ENCODE measurements at regions not wholly inside any gene's neighbourhood (a gene's known extent, or its start where the extent isn't known, plus 50 kb on each side); places are given as distances from the start of the nearest gene placed in this dataset.
A peak's percentile ranks its signal among the peaks of the same experiment; 100 is the strongest.

GRCh38 chr12:116640281-116640680 lies 81.1 kb downstream of the MAP1LC3B2 start:
- Histone ChIP-seq H4K20me1 (no peaks in the 10 kb centered on the region), H3K9me3 (peaks cover 54% of the 10 kb centered on the region), H3K36me3 (0 out of 2 replicates have a peak, but pooled peaks cover 5% of the 10 kb centered on the region), H3K9ac (no peak overlapping the region), H3K4me2 (no peak overlapping the region), H3K4me3 (no peak overlapping the region), H3K27me3 (no peaks in the 10 kb centered on the region), H3K27ac (no peak overlapping the region), H3K4me1 (peaks cover 62% of the 10 kb centered on the region)
- no peak for TF ChIP-seq Cebpa-rat (IDR thresholded peaks at IDR 0.05)

- Histone ChIP-seq H3K27me3 (no peaks in the 10 kb centered on the region), H3K9me3 (peaks cover 49% of the 10 kb centered on the region), H3K27ac (no peak overlapping the region), H4K20me1 (no peaks in the 10 kb centered on the region), H3K9ac (no peak overlapping the region), H3K4me1 (peaks cover 62% of the 10 kb centered on the region), H3K4me2 (no peak overlapping the region), H3K36me3 (0 out of 2 replicates have a peak, but pooled peaks cover 5% of the 10 kb centered on the region), H3K4me3 (no peak overlapping the region)
- no peak for TF ChIP-seq Cebpa-rat (IDR thresholded peaks at IDR 0.05)
These were observed 80.6 kb downstream of the MAP1LC3B2 start for GRCh38 chr12:116639765-116640164.

- peaks cover 63% of the 10 kb centered on the region for H3K4me1 ChIP-seq
- H3K9me3 ChIP-seq, result peaks cover 35% of the 10 kb centered on the region
- 0 out of 2 replicates have a peak, but pooled peaks cover 5% of the 10 kb centered on the region for H3K36me3 ChIP-seq
- H3K27me3 ChIP-seq, result no peaks in the 10 kb centered on the region
- no peak overlapping the region for H3K4me3 ChIP-seq
- H3K27ac ChIP-seq, result no peak overlapping the region
- H3K4me2 ChIP-seq, result peak overlapping the region; percentile 75; the same call in 1 of the 2 replicates
- no peak for TF ChIP-seq Cebpa-rat (IDR thresholded peaks at IDR 0.05)
- no peaks in the 10 kb centered on the region for H4K20me1 ChIP-seq
- no peak overlapping the region for H3K9ac ChIP-seq
These were observed 79.2 kb downstream of the MAP1LC3B2 start for GRCh38 chr12:116638376-116638775.

- Histone ChIP-seq H3K4me2 (peak overlapping the region; percentile 75), H4K20me1 (no peaks in the 10 kb centered on the region), H3K9me3 (peaks cover 28% of the 10 kb centered on the region), H3K27ac (peak overlapping the region; percentile 88), H3K4me3 (no peak overlapping the region), H3K36me3 (0 out of 2 replicates have a peak, but pooled peaks cover 5% of the 10 kb centered on the region), H3K27me3 (no peaks in the 10 kb centered on the region), H3K9ac (no peak overlapping the region; the same call in 1 of the 2 replicates), H3K4me1 (peaks cover 63% of the 10 kb centered on the region)
- no peak for TF ChIP-seq Cebpa-rat (IDR thresholded peaks at IDR 0.05)
These were observed 78.5 kb downstream of the MAP1LC3B2 start for GRCh38 chr12:116637589-116638150.

GRCh38 chr12:116636608-116637519 lies 77.7 kb downstream of the MAP1LC3B2 start:
- Histone ChIP-seq H3K9ac (peak overlapping the region; percentile 59), H3K4me3 (peak overlapping the region; percentile 49), H3K27ac (peak overlapping the region; percentile 88), H3K4me1 (peaks cover 64% of the 10 kb centered on the region), H3K9me3 (peaks cover 28% of the 10 kb centered on the region), H3K27me3 (no peaks in the 10 kb centered on the region), H3K36me3 (0 out of 2 replicates have a peak, but pooled peaks cover 5% of the 10 kb centered on the region), H4K20me1 (no peaks in the 10 kb centered on the region), H3K4me2 (peak overlapping the region; percentile 75)
- TF ChIP-seq Cebpa-rat (IDR thresholded peaks at IDR 0.05), result no peak

- Histone ChIP-seq H3K4me3 (peak overlapping the region; percentile 49), H3K4me1 (peaks cover 78% of the 10 kb centered on the region), H3K36me3 (0 out of 2 replicates have a peak, but pooled peaks cover 5% of the 10 kb centered on the region), H3K4me2 (peak overlapping the region; percentile 75), H3K9ac (peak overlapping the region; percentile 59), H3K27ac (peak overlapping the region; percentile 88), H4K20me1 (no peaks in the 10 kb centered on the region), H3K9me3 (peaks cover 15% of the 10 kb centered on the region), H3K27me3 (no peaks in the 10 kb centered on the region)
- no peak for TF ChIP-seq Cebpa-rat (IDR thresholded peaks at IDR 0.05)
These were observed 76.3 kb downstream of the MAP1LC3B2 start for GRCh38 chr12:116635487-116635886.

GRCh38 chr12:116633476-116633875 lies 74.3 kb downstream of the MAP1LC3B2 start:
- Histone ChIP-seq H3K9me3 (no peaks in the 10 kb centered on the region; the same call in 1 of the 2 replicates), H3K4me2 (peak overlapping the region; percentile 75), H3K36me3 (no peaks in the 10 kb centered on the region), H3K4me1 (peaks cover 98% of the 10 kb centered on the region), H3K9ac (peak overlapping the region; percentile 56; the same call in 1 of the 2 replicates), H4K20me1 (no peaks in the 10 kb centered on the region), H3K27ac (peak overlapping the region; percentile 88), H3K4me3 (peak overlapping the region; percentile 19; the same call in 1 of the 2 replicates), H3K27me3 (no peaks in the 10 kb centered on the region)
- no peak for TF ChIP-seq Cebpa-rat (IDR thresholded peaks at IDR 0.05)

- H4K20me1 ChIP-seq, result no peaks in the 10 kb centered on the region
- H3K4me2 ChIP-seq, result peak overlapping the region; percentile 75
- no peaks in the 10 kb centered on the region for H3K27me3 ChIP-seq
- H3K4me3 ChIP-seq, result no peak overlapping the region
- H3K4me1 ChIP-seq, result peaks cover 86% of the 10 kb centered on the region
- no peaks in the 10 kb centered on the region for H3K9me3 ChIP-seq
- H3K9ac ChIP-seq, result peak overlapping the region; percentile 12
- no peak for TF ChIP-seq Cebpa-rat (IDR thresholded peaks at IDR 0.05)
- peak overlapping the region; percentile 88 for H3K27ac ChIP-seq
- H3K36me3 ChIP-seq, result no peaks in the 10 kb centered on the region
These were observed 72.4 kb downstream of the MAP1LC3B2 start for GRCh38 chr12:116631619-116632018.

- no peak overlapping the region for H3K9ac ChIP-seq
- H3K4me2 ChIP-seq, result peak overlapping the region; percentile 75; the same call in 1 of the 2 replicates
- TF ChIP-seq Cebpa-rat (IDR thresholded peaks at IDR 0.05), result no peak
- H3K4me3 ChIP-seq, result no peak overlapping the region
- 0 out of 2 replicates have a peak overlapping the region, but pooled peaks have one; percentile 88 for H3K27ac ChIP-seq
- H3K4me1 ChIP-seq, result peaks cover 77% of the 10 kb centered on the region
- no peaks in the 10 kb centered on the region for H3K27me3 ChIP-seq
- H4K20me1 ChIP-seq, result no peaks in the 10 kb centered on the region
- no peaks in the 10 kb centered on the region for H3K9me3 ChIP-seq
- H3K36me3 ChIP-seq, result no peaks in the 10 kb centered on the region
These were observed 71.6 kb downstream of the MAP1LC3B2 start for GRCh38 chr12:116630762-116631161.
